Fibroblast of pulmonary artery (primary cell): ENCODE measurements at regions not wholly inside any gene's neighbourhood (a gene's known extent, or its start where the extent isn't known, plus 50 kb on each side); places are given as distances from the start of the nearest gene placed in this dataset.

Experiments
- DNase-seq: peaks from one replicate; pipeline ENCODE4 v3.0.0-alpha.2; 2010; ENCODE audit warnings: low read depth
- H3K4me3 ChIP-seq: replicated peaks from 2 replicates; pipeline ENCODE4 v1.5.1; 2011; ENCODE audit warnings: low read depth, mild to moderate bottlenecking, control low read depth, low read length, moderate library complexity
- TF ChIP-seq, protein P1 (sequence below): IDR thresholded peaks from 2 replicates; pipeline ENCODE4 v1.5.1; 2011; ENCODE audit warnings: mild to moderate bottlenecking, control low read depth, low read length, inconsistent platforms; ENCODE audit errors: missing control alignments

DNA sequence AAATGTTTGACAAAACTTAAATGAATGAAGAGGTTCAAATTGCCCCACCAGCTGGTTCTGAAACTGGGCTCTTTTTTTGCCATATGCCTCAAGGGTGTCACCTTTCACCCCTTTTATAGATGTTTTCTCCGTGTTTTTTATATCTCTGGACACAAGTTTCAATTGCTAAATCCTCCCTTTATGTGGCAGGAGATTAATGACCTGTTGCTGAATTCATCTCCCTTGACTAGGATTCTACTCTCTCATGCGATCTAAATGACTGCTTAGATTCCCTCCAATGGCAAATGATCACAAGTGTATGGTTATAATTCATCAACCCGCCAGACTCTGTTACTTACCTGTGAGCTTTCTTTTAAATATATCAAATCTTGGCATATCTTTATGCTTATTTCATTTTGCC, 677.0 kb upstream of the POT1 start:
- DNase-seq = no peak
- no peak overlapping the region for H3K4me3 ChIP-seq
- TF ChIP-seq, protein P1, sequence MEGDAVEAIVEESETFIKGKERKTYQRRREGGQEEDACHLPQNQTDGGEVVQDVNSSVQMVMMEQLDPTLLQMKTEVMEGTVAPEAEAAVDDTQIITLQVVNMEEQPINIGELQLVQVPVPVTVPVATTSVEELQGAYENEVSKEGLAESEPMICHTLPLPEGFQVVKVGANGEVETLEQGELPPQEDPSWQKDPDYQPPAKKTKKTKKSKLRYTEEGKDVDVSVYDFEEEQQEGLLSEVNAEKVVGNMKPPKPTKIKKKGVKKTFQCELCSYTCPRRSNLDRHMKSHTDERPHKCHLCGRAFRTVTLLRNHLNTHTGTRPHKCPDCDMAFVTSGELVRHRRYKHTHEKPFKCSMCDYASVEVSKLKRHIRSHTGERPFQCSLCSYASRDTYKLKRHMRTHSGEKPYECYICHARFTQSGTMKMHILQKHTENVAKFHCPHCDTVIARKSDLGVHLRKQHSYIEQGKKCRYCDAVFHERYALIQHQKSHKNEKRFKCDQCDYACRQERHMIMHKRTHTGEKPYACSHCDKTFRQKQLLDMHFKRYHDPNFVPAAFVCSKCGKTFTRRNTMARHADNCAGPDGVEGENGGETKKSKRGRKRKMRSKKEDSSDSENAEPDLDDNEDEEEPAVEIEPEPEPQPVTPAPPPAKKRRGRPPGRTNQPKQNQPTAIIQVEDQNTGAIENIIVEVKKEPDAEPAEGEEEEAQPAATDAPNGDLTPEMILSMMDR = no peak

DNA sequence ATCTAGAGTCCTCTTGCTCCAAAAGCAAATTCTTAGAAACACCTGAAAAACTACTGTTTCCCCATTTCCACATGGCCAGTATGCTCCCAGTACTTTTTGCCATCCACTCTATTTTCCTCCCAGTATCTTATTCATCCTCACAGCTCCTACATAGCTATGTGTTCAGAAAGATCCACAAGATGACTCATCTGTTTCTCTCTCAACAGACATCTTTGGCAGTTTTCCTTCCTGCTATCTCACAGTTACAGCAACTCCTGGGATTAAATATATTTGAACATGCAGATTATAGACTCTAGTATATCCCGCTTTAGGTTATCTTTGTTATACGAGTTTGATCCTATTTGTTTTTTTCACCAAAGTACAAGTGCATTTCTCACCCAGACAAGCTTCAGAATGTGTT, 675.6 kb upstream of the POT1 start:
- no peak for DNase-seq
- TF ChIP-seq, protein P1 = no peak
- no peak overlapping the region for H3K4me3 ChIP-seq

DNA sequence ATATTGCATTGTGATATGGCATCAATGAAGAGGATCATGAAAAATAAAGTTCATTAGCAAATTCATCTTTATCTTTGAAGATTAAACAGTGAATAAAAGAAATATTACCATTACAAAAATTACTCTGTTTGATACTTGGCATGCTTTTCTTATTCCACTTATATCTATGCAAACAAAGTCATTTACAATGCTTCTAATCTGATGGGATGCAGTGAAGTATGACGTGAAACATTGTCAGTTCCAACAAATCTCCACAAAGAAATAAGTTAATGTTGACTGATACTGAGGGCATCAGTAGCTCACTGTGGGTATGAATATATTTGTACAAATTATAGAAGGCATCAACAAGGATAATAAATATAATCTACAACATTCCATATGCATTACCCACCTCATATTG, 672.8 kb upstream of the POT1 start:
- TF ChIP-seq, protein P1 = no peak
- H3K4me3 ChIP-seq = no peak overlapping the region
- DNase-seq = no peak

DNA sequence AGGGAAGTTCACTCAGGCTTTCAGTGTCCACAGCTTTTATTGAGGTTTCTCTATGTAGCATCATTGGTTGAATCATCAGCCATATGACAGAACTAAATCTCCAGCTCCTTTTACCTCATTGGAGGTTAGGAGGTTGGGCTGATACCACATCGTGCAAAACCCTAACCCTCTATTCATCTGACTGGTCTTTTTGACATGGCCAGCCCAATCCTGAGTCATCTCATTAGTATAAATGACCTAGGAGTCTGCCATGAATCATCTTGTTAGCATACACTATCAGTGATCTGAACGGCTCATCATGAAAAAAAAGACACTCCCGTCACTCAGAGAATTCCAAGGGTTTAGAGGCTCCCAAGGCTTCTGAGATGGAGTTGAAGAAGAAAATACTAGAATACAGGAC, 669.8 kb upstream of the POT1 start:
- DNase-seq = no peak
- TF ChIP-seq, protein P1 = no peak
- H3K4me3 ChIP-seq = no peak overlapping the region

DNA sequence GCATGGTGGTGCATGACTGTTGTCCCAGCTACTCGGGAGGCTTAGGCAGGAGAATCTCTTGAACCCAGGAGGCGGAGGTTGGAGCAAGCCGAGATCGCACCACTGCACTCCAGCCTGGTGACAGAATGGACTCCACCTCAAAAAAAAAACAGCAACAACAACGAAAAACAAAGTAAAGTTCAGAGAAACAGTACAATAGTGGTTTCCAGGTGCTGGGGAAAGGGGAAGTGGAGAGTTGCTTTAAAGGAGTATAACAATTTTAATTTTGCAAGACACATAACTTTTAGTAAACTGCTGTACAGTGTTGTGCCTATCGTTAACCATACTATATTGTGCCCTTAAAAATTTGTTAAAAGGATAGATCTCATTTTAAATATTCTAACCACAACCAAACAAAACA, 662.7 kb upstream of the POT1 start:
- TF ChIP-seq, protein P1 = no peak
- DNase-seq = no peak

DNA sequence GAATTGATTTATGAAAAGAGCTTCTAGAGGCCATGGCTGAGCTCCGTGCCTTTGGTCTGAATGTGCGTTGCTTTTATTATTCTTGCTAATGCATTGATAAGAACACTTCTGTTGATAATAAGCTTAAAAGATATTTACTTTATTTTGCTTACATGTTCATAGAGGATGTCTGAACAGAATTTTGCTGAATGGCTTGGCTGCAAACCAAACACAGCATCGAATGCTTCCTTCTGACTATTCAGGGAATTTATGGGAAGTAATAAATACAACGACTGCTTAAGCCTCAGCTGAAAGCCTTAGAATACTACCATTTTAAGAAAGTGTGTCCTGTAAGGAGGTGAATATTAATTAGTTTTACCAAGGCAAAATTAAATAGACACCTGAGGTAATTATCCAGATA, 643.5 kb upstream of the POT1 start:
- TF ChIP-seq, protein P1 = no peak
- H3K4me3 ChIP-seq = no peak overlapping the region
- DNase-seq = no peak

More for the DNA sequence above, 662.7 kb upstream of the POT1 start:
- H3K4me3 ChIP-seq = no peak overlapping the region

DNA sequence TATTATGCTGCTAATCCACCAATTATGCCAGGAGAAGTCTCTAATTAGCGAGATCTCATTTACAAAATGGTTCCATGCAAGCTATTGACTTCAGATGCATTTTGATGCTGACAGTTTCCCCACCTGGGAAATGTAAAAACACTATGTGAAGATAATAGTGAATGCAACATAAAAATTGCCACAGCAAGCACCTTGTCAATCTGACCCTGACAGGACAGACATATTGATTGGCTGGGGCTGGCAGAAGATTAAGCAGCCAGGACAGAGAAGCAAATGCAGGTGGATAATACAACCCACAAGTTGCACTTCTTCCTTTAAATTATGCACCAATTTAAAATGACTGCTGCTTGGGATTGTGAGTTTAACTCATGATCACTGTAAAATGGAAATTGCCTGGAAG, 642.8 kb upstream of the POT1 start:
- TF ChIP-seq, protein P1 = no peak
- DNase-seq = no peak
- H3K4me3 ChIP-seq = no peak overlapping the region
